H9 (cell line): ENCODE measurements at regions not wholly inside any gene's neighbourhood (a gene's known extent, or its start where the extent isn't known, plus 50 kb on each side); places are given as distances from the start of the nearest gene placed in this dataset.
"Not testable (repeated sequence)": the region's sequence is repeated elsewhere in the genome, so short reads cannot be mapped to it uniquely, and the experiment has no call there.

Experiments
- DNase-seq: peaks from one replicate; pipeline ENCODE4 v3.0.0-alpha.2; 2017
- H2AFZ ChIP-seq: one replicate; pipeline ENCODE4 v1.6.1; 2013; ENCODE audit warnings: mild to moderate bottlenecking, low read length, control low read depth, moderate library complexity
- H2AK5ac ChIP-seq: 2 replicates; pipeline ENCODE4 v1.6.1; 2013; ENCODE audit warnings: low read length, control low read depth, mixed read lengths; ENCODE audit not compliant: insufficient read length
- H2BK120ac ChIP-seq: one replicate; pipeline ENCODE4 v1.6.1; 2013; ENCODE audit warnings: low read depth, mild to moderate bottlenecking, low read length, control low read depth, inconsistent platforms; ENCODE audit not compliant: poor library complexity, severe bottlenecking
- H2BK12ac ChIP-seq: 2 replicates; pipeline ENCODE4 v1.6.1; 2013; ENCODE audit warnings: low read length, control low read depth, mixed read lengths, low read depth; ENCODE audit not compliant: insufficient read length
- H2BK15ac ChIP-seq: 2 replicates; pipeline ENCODE4 v1.6.1; 2013; ENCODE audit warnings: low read depth, low read length, control low read depth
- H2BK20ac ChIP-seq: one replicate; pipeline ENCODE4 v1.6.1; 2013; ENCODE audit warnings: low read depth, mild to moderate bottlenecking, low read length, control low read depth, inconsistent platforms; ENCODE audit not compliant: poor library complexity, severe bottlenecking
- H2BK5ac ChIP-seq: 2 replicates; pipeline ENCODE4 v1.6.1; 2013; ENCODE audit warnings: low read length, control low read depth, mixed read lengths; ENCODE audit not compliant: insufficient read length
- H3K14ac ChIP-seq: 2 replicates; pipeline ENCODE4 v1.6.1; 2013; ENCODE audit warnings: low read length, control low read depth; ENCODE audit not compliant: insufficient read depth
- H3K18ac ChIP-seq: 2 replicates; pipeline ENCODE4 v1.6.1; 2013; ENCODE audit warnings: low read depth, mild to moderate bottlenecking, mixed read lengths, low read length, control low read depth; ENCODE audit not compliant: insufficient read length
- H3K23ac ChIP-seq: 2 replicates; pipeline ENCODE4 v1.6.1; 2013; ENCODE audit warnings: low read length, control low read depth, mixed read lengths, low read depth; ENCODE audit not compliant: insufficient read length
- H3K23me2 ChIP-seq: 2 replicates; pipeline ENCODE4 v1.6.1; 2013; ENCODE audit warnings: low read depth, mild to moderate bottlenecking, mixed read lengths, low read length, control low read depth; ENCODE audit not compliant: insufficient read length, poor library complexity, severe bottlenecking
- H3K27ac ChIP-seq: 2 replicates; pipeline ENCODE4 v1.5.1; 2013; ENCODE audit warnings: low read length, control low read depth, mixed read lengths, low read depth; ENCODE audit not compliant: insufficient read length
- H3K27me3 ChIP-seq: 2 replicates; pipeline ENCODE4 v1.6.1; 2013; ENCODE audit warnings: low read length, control low read depth, inconsistent platforms; ENCODE audit not compliant: insufficient read depth
- H3K4ac ChIP-seq: 2 replicates; pipeline ENCODE4 v1.6.1; 2013; ENCODE audit warnings: low read depth, mild to moderate bottlenecking, control low read depth, inconsistent platforms, low read length, moderate library complexity
- H3K4me1 ChIP-seq: 2 replicates; pipeline ENCODE4 v1.6.1; 2013; ENCODE audit warnings: low read length, control low read depth, inconsistent platforms; ENCODE audit not compliant: insufficient read depth
- H3K4me2 ChIP-seq: 2 replicates; pipeline ENCODE4 v1.6.1; 2013; ENCODE audit warnings: low read length, control low read depth, mixed read lengths; ENCODE audit not compliant: insufficient read length, insufficient read depth
- H3K56ac ChIP-seq: 2 replicates; pipeline ENCODE4 v1.6.1; 2013; ENCODE audit warnings: low read depth, mild to moderate bottlenecking, mixed read lengths, low read length, control low read depth; ENCODE audit not compliant: insufficient read length
- H3K79me1 ChIP-seq: 2 replicates; pipeline ENCODE4 v1.6.1; 2013; ENCODE audit warnings: low read depth, mild to moderate bottlenecking, moderate library complexity, low read length, control low read depth, inconsistent platforms; ENCODE audit not compliant: insufficient read depth, poor library complexity, severe bottlenecking
- H3K79me2 ChIP-seq: 2 replicates; pipeline ENCODE4 v1.6.1; 2013; ENCODE audit warnings: low read length, control low read depth, inconsistent platforms; ENCODE audit not compliant: insufficient read depth
- H3K9ac ChIP-seq: 2 replicates; pipeline ENCODE4 v1.6.1; 2013; ENCODE audit warnings: low read length, control low read depth, mixed read lengths; ENCODE audit not compliant: insufficient read length; ENCODE audit errors: extremely low read depth
- H3K9me3 ChIP-seq: one replicate; pipeline ENCODE4 v1.6.1; 2013; ENCODE audit warnings: low read depth, low read length, inconsistent platforms; ENCODE audit not compliant: control insufficient read depth
- H3T11ph ChIP-seq: one replicate; pipeline ENCODE4 v1.6.1; 2013; ENCODE audit warnings: mild to moderate bottlenecking, low read length, control low read depth, inconsistent platforms
- H4K20me1 ChIP-seq: one replicate; pipeline ENCODE4 v1.6.1; 2013; ENCODE audit not compliant: control insufficient read depth, insufficient read length, insufficient read depth
- H4K5ac ChIP-seq: 2 replicates; pipeline ENCODE4 v1.6.1; 2013; ENCODE audit warnings: low read depth, mild to moderate bottlenecking, mixed read lengths, low read length, control low read depth; ENCODE audit not compliant: insufficient read length
- H4K8ac ChIP-seq: replicated peaks from 2 replicates; pipeline ENCODE4 v1.6.1; 2013; ENCODE audit warnings: low read length, control low read depth, mixed read lengths, low read depth; ENCODE audit not compliant: insufficient read length
- H4K91ac ChIP-seq: 2 replicates; pipeline ENCODE4 v1.6.1; 2013; ENCODE audit warnings: low read depth, mild to moderate bottlenecking, moderate library complexity, mixed read lengths, low read length, control low read depth; ENCODE audit not compliant: insufficient read length
- H3K27ac Mint-ChIP-seq, 3 experiments: 2 replicates in 2 of 3; 3 replicates in 1 of 3; pipeline ENCODE4 v1.8.0; 2020 to 2021; ENCODE audit warnings: mixed read lengths in 3 of 3, mild to moderate bottlenecking in 1 of 3, moderate library complexity in 1 of 3
- H3K27me3 Mint-ChIP-seq: 2 replicates; pipeline ENCODE4 v1.8.0; 2021; ENCODE audit warnings: low read depth, mild to moderate bottlenecking, moderate library complexity, mixed read lengths
- H3K36me3 Mint-ChIP-seq, 3 experiments: 2 replicates in 2 of 3; 3 replicates in 1 of 3; pipeline ENCODE4 v1.8.0; 2020 to 2021; ENCODE audit warnings: low read depth in 3 of 3, mixed read lengths in 3 of 3; ENCODE audit not compliant: insufficient read depth in 1 of 3
- H3K4me1 Mint-ChIP-seq, 2 experiments: 2 replicates each; pipeline ENCODE4 v1.8.0; 2020; ENCODE audit warnings: mixed read lengths in 2 of 2
- H3K4me3 Mint-ChIP-seq, 2 experiments: 2 replicates in 1 of 2; 3 replicates in 1 of 2; pipeline ENCODE4 v1.8.0; 2020 to 2021; ENCODE audit warnings: mild to moderate bottlenecking in 2 of 2, mixed read lengths in 2 of 2, moderate library complexity in 1 of 2
- H3K9me3 Mint-ChIP-seq, 2 experiments: 2 replicates in 1 of 2; 3 replicates in 1 of 2; pipeline ENCODE4 v1.8.0; 2020; ENCODE audit warnings: mild to moderate bottlenecking in 2 of 2, mixed read lengths in 2 of 2, moderate library complexity in 1 of 2
- WGBS: extraction: QIAGEN DNeasy Blood & Tissue Kit; methylation state at CpG from one replicate; pipeline ENCODE4 v1.1.7; 2013; ENCODE audit warnings: missing lambda C conversion rate, low lambda C conversion rate, mixed read lengths; ENCODE audit not compliant: insufficient read length; ENCODE audit errors: extremely low coverage; 5-methylcytosine and 5-hydroxymethylcytosine counted together
- TF ChIP-seq, protein P1 (sequence below): fragments of 200-600 bp; sonication (generic); conservative IDR thresholded peaks from 3 replicates; pipeline ENCODE4 v1.8.0; 2021; ENCODE audit warnings: antibody characterized with exemption, mild to moderate bottlenecking

DNA sequence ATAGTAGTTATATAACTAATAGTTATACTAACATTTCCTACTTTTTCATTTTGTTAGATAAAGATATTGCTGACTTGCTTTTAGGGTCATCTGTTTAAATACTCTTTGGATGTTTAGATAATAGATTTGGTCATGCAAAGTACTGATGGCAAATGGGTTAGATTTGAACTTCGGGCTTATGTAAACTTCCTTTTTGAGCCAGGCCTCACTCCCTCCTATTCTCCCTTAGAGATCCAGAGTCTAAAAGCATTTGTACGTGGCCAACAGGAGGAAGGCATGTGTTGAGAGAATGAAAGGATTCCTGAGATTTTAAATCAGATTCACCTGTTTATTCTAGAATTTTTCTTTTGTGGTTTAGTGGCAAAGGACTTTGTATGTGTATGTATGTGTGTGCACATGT lies 106.4 kb upstream of the GBE1 start:
- H4K8ac ChIP-seq: no peak overlapping the region
- H3K23me2 ChIP-seq: no peaks in the 10 kb centered on the region
- DNase-seq: no peak
- no peak overlapping the region for H3K9ac ChIP-seq
- H4K5ac ChIP-seq: no peak overlapping the region
- no CpG with 5 or more reads among the region's 2 CpGs for WGBS
- H3K27me3 ChIP-seq: no peaks in the 10 kb centered on the region
- H4K91ac ChIP-seq: no peak overlapping the region
- H3K9me3 ChIP-seq: no peaks in the 10 kb centered on the region
- no peak overlapping the region for H3K23ac ChIP-seq
- H3K4me1 ChIP-seq: no peaks in the 10 kb centered on the region
- no peak overlapping the region for H3K27ac ChIP-seq
- Mint-ChIP-seq H3K36me3 (no peaks in the 10 kb centered on the region; a peak in 1 of 7 replicates), H3K4me3 (no peak overlapping the region), H3K4me1 (peaks cover 9 to 13% of the 10 kb centered on the region in 2 experiments), H3K9me3 (no peaks in the 10 kb centered on the region), H3K27ac (no peak overlapping the region), H3K27me3 (no peaks in the 10 kb centered on the region)
- no peak overlapping the region for H2BK5ac ChIP-seq
- TF ChIP-seq, protein P1, sequence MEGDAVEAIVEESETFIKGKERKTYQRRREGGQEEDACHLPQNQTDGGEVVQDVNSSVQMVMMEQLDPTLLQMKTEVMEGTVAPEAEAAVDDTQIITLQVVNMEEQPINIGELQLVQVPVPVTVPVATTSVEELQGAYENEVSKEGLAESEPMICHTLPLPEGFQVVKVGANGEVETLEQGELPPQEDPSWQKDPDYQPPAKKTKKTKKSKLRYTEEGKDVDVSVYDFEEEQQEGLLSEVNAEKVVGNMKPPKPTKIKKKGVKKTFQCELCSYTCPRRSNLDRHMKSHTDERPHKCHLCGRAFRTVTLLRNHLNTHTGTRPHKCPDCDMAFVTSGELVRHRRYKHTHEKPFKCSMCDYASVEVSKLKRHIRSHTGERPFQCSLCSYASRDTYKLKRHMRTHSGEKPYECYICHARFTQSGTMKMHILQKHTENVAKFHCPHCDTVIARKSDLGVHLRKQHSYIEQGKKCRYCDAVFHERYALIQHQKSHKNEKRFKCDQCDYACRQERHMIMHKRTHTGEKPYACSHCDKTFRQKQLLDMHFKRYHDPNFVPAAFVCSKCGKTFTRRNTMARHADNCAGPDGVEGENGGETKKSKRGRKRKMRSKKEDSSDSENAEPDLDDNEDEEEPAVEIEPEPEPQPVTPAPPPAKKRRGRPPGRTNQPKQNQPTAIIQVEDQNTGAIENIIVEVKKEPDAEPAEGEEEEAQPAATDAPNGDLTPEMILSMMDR: no peak
- no peak overlapping the region for H2BK15ac ChIP-seq
- H3K4ac ChIP-seq: no peak overlapping the region
- no peaks in the 10 kb centered on the region for H4K20me1 ChIP-seq
- H2BK20ac ChIP-seq: no peak overlapping the region
- H2AFZ ChIP-seq: no peak overlapping the region
- H2AK5ac ChIP-seq: no peak overlapping the region
- H3K4me2 ChIP-seq: no peak overlapping the region
- H3K79me1 ChIP-seq: no peaks in the 10 kb centered on the region
- H3K56ac ChIP-seq: no peak overlapping the region
- H3K79me2 ChIP-seq: no peaks in the 10 kb centered on the region
- no peak overlapping the region for H3K18ac ChIP-seq
- no peak overlapping the region for H2BK120ac ChIP-seq
- no peak overlapping the region for H3K14ac ChIP-seq
- H2BK12ac ChIP-seq: no peak overlapping the region
- H3T11ph ChIP-seq: no peak overlapping the region

DNA sequence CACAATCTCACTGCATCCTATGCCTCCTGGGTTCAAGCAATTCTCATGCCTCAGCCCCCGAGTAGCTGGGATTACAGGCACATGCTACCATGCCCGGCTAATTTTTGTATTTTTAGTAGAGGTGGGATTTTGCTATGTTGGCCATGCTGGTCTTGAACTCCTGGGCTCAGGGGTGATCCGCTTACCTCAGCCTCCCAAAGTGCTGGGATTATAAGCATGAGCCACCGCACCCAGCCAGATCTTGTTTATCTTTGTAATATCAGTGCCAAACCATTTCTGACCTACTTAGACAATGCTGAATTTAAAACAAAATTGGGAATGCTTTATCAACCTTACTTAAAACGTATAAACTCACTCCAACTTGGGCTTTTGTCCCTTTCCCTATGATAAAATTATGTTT lies 103.7 kb upstream of the GBE1 start:
- not testable (repeated sequence) for DNase-seq, H3K36me3 Mint-ChIP-seq, H3K4ac ChIP-seq, H2BK20ac ChIP-seq, H3K4me3 Mint-ChIP-seq, H3K18ac ChIP-seq, H4K91ac ChIP-seq, H3K27me3 ChIP-seq, H3K14ac ChIP-seq, H3K23me2 ChIP-seq, H3K56ac ChIP-seq, H3K23ac ChIP-seq, H3K9me3 ChIP-seq, H2AK5ac ChIP-seq, H3K9me3 Mint-ChIP-seq, H3K4me2 ChIP-seq, H4K20me1 ChIP-seq, H3K27me3 Mint-ChIP-seq, H3K4me1 ChIP-seq, H3T11ph ChIP-seq, H3K27ac ChIP-seq, H2BK5ac ChIP-seq, H3K79me1 ChIP-seq, H2BK120ac ChIP-seq, H2BK15ac ChIP-seq, H3K9ac ChIP-seq, H4K8ac ChIP-seq, H3K27ac Mint-ChIP-seq, H2BK12ac ChIP-seq, H2AFZ ChIP-seq, H4K5ac ChIP-seq, H3K79me2 ChIP-seq
- peaks cover 9 to 13% of the 10 kb centered on the region in 2 experiments for H3K4me1 Mint-ChIP-seq
- WGBS: no CpG with 5 or more reads among the region's 5 CpGs
